COLO668 (cell line): ENCODE measurements at regions not wholly inside any gene's neighbourhood (a gene's known extent, or its start where the extent isn't known, plus 50 kb on each side); places are given as distances from the start of the nearest gene placed in this dataset.
"Not testable (repeated sequence)": the region's sequence is repeated elsewhere in the genome, so short reads cannot be mapped to it uniquely, and the experiment has no call there.

ENCODE experiments used
- DNase-seq: peaks from one replicate; lab custom pipeline; 2025; ENCODE audit not compliant: unreplicated experiment; lab: John Stamatoyannopoulos, UW

DNA sequence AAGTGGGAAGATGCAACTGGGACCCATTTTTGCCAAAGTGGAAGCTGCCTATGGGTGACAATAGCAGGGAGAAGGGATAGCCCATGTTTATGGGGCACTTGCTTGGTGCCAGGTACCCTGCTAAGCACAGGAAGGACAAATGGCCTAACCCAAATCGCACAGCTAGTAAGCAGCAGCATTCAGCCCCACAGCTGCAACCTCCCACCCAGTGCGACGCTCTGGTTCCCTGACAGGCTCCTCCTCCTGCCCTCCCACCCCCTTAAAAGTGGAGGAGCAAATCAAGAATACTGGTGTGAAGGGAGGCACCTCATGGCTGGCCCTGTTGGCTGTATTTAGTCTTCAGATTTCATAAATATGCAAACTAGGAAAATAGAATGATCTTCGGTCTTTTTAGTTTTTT, 76.2 kb downstream of the RIN2 start:
- no peak for DNase-seq

- no peak for DNase-seq
These were observed 76.7 kb downstream of the RIN2 start for GRCh38 chr20:19834783-19835182.

DNA sequence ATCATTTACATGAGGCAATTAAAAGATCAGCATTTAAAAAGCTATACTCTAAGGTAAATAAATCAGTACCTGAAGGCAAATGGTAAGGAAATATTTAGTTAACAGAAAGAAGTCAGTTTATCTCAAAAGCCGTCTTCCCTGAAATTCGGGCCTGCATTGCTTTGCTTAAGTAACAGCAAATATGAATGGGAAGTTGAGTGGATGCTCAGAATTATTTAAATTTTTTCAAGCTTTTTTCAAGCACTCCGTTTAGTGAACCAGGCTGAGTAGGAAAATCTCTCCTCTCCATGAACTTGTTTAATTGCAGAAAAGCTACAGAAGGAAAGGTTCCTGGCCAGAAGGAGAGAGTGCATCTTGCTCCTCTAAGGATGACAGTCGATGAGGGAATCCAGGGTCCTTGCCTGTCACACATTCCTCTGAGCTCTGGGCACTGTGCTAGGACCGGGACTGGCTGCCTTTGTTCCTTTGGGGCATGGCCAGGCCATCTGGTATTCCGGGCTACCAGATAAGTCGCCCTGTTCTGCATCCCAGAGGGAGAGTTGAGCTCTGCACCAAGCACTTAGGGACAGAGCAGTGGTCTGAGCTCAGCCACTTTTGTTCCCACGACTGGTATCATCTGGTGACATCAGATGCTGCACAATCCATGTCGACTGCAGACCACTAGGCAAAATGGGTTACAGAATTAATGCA, 77.6 kb downstream of the RIN2 start:
- no peak for DNase-seq

- DNase-seq: no peak
These were observed 80.4 kb downstream of the RIN2 start for GRCh38 chr20:19838468-19838867.

DNA sequence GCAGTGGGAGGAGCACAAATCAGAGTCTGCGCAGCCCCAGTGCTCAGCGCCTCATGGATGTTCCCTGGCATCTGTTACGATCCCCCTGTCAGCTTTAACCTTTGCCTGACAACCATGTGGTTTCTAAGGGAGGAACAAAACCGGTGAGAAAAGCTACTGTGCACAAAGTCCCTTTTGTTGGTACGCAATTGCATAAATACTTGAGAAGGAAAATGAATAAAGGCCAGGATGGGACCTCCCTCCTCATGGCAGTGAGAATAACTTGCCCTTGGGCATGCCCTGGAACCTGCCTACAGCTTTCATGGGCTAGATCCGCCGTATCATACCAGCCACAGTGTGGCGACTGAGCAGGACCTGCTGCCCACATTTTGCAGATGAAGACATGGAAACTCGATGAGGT, 81.0 kb downstream of the RIN2 start:
- DNase-seq: no peak

DNA sequence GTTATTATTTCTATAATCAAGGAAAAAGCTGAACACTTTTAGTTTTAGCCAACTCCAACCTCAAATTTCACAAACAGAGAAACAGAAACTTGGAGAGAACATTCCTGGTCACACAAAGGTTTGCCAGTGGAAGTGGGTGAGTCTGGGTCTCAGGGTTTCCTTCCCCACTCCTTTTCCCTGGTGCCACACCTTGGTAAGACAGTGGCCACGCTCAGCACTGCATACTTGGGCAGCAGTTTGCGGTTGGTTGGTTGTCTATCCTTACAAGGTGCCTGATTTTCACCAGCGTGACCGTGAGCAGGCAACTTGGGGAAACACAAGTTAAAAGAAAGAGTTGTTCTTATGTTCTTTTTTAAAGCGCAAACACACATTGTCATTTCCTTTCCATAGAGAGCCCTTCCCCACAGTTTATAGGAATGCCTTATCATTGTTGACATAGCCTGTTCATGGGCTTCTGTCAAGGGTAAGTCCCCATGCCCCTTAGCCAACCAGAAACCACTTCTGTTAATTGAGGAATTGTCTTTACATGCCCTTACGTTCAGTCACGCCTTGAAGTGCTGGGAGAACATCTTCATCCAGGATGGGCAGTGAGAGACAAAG, 82.2 kb downstream of the RIN2 start:
- DNase-seq: no peak

GRCh38 chr20:19841740-19842139, 83.7 kb downstream of the RIN2 start:
- DNase-seq: no peak

DNA sequence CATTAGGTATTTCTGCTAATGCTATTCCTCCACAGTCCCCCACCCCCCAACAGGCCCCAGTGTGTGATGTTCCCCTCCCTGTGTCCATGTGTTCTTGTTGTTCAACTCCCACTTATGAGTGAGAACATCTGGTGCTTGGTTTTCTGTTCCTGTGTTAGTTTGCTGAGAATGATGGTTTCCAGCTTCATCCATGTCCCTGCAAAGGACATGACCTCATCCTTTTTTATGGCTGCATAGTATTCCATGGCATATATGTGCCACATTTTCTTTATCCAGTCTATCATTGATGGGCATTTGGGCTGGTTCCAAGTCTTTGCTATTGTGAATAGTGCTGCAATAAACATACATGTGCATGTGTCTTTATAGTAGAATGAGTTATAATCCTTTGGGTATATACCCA, 86.8 kb downstream of the RIN2 start:
- DNase-seq: not testable (repeated sequence)

GRCh38 chr20:19847383-19847782, 89.3 kb downstream of the RIN2 start:
- no peak for DNase-seq

- DNase-seq: no peak
These were observed 91.5 kb downstream of the RIN2 start for GRCh38 chr20:19849341-19850197.

DNA sequence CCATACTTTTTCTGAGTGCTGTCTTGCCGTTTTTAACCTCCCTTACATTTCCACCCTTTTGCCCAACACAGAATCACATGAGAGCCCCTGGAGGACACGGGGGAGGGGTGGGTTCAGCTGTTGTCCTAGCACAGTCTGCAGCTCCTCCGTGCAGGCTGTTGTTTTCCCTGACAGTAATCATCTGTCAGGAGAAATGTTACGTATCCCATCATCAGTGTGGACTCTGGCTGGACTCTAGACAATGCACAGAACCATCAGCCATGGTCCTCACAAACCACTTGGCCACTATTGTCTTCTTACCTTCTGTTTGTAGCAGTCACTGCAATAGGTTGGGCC, 92.1 kb downstream of the RIN2 start:
- DNase-seq: no peak

DNA sequence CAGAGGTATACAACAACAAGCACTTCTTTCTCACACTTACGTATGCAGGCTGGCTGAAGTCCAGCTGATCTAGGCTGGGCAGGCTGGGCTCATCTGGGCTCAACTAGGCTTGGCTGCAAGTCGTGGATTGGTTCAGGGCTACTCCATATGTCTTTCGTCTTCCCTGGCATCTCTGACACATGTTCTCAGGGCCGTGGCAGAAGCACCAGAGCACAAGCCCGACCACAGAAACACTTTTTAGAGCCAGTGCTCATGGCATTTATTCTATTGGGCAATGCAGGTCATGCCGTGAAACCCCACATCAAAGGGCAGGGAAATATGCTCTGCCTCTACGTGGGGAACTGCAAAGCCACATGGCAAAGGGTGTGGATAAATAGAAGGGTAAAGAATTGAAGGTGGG, 93.8 kb downstream of the RIN2 start:
- DNase-seq: no peak

- DNase-seq: no peak
These were observed 97.4 kb downstream of the RIN2 start for GRCh38 chr20:19855416-19855815.

DNA sequence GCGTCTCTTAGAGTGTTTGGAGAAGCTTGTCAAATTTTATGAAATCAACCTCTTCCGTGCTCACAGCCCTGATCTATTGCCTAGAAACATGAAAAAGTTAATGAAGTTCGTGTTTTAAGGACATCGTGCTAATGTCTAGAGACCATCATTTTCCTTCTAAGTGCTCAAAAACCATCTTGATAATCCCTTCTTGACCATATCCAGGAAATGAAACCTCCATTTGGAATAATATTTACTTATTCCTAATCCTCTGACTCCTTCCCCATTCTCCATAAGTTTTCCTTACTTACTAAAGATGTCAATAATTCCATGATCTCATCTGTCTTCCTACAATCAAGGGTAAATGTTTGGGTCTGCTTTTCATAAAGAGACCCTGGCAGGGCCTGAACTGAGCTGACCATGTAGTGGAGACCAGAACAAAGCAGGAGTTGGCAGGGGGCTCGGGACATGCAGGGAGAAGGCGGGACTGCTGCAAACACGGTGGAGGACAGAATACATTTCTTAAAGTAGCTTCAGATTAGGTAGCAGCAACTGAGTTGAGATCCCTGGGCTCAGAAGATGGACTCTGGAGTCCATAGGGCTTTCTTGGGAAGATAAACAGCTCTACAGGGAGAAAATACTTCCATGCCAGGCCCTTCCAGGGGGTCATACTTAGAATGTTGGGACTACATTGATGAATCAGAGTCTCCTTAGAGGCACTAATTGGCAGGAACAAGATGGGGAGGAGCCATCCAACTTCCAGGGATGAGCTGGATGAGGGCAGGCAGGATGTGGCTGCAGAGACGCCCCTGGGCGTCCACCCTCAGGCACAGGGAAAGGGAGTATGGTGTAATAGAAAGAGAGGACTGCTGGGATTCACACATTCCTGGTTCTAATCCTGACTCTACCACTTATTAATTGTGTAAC, 100.7 kb downstream of the RIN2 start:
- no peak for DNase-seq

DNA sequence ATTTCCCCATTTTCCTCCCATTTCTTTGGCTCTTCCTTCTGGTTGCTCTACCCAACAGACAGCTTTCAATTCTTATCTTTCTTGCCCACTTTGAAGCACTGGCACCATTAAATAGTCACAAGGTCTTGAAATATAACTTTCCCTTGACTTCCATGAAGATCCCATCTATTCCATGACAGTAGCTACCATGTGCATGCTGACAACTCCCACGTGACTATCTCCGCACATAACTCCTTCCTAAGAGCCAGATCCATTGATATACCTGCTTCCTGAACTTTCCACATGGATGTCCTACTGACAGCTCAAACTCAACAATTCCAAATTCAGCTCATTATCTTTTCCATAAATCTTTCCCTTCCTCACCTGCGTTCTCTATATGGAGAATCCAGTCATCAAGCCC, 101.4 kb downstream of the RIN2 start:
- no peak for DNase-seq

- DNase-seq: no peak
These were observed 102.7 kb downstream of the RIN2 start for GRCh38 chr20:19860737-19861136.

DNA sequence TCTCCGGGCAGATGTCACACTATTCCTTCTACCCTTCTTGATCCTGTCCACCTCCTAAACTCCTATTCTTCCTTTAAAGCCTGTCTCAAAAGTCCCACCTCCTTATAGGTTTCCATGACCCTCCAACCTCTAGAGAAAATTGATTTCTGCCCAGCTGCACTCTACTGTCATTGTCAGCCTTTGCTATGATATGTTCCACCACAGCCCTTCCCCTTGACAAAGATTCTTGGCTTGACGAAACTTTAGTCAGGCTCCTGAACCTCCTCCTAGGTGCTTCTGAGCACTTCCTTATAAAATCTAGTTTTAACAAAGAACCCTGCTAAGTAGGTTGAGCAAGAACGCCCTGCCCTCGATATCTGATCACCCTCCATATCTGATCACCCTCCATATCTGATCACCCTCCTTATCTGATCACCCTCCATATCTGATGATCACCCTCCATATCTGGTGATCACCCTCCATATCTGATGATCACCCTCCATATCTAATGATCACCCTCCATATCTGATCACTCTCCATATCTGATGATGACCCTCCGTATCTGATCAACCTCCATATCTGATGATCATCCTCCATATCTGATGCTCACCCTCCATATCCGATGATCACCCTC, 103.2 kb downstream of the RIN2 start:
- DNase-seq: no peak

DNA sequence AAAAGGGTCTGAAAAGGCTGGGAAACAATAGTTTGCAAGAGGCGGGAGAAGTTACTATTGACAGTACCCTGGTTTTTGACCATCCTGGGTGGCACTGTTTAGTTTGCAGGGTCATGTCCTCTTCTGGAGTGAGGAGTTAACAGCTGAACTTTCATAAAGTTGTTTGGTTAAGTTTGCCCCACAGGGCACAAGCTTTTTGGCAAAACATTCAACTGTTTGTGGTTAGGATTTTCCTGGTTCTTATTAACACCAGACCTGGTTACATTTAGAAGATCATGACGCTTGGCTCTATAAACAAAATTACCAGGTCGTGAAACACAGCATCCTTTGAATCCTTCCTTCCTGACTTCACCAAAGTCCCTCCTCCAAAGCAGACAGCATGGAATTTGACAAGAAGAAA, 106.1 kb downstream of the RIN2 start:
- DNase-seq: no peak

DNA sequence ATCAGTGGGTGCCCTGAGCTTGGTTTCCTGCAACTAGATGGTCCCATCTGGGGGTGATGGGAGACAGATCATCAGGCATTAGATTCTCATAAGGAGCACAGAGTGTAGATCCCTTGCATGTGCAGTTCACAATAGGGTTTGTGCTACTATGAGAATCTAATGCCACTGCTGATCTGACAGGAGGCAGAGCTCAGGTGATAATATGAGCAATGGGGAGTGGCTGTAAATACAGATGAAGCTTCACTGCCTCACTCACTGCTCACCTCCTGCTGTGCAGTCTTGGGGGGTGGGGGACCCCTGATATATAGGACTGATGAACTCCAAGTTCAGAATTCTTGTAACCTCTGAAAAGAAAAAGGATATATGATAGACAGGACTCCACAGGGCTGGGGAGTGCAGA, 108.0 kb downstream of the RIN2 start:
- DNase-seq: no peak

DNA sequence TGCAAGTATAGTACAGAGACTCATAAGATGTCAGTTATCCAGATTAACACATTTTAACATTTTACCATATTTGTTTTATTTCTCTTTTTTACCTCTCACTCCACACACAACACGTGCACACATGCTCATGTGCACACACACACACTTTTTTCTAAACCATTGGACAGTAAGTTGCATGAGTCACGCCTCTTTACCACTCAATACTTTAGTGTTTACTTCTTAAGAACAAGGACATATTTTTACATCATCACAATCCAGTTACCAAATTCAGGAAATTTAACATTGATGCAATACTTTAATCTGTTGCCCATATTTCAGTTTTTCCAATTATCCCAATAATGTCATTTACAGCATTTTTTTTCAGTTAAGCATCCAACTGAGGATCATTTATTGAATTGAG, 109.0 kb downstream of the RIN2 start:
- no peak for DNase-seq

GRCh38 chr20:19867940-19868371, 109.9 kb downstream of the RIN2 start:
- DNase-seq: no peak
